NCI-H748 (cell line): ENCODE measurements at regions not wholly inside any gene's neighbourhood (a gene's known extent, or its start where the extent isn't known, plus 50 kb on each side); places are given as distances from the start of the nearest gene placed in this dataset.
"Not testable (repeated sequence)": the region's sequence is repeated elsewhere in the genome, so short reads cannot be mapped to it uniquely, and the experiment has no call there.

Experiments used
- DNase-seq: peaks from one replicate; lab custom pipeline; 2025; ENCODE audit not compliant: unreplicated experiment; lab: John Stamatoyannopoulos, UW

GRCh38 chr9:92242260-92243136 is 51.0 kb downstream of the IARS1 start:
- DNase-seq = peak; percentile 12

GRCh38 chr9:92236915-92237314 is 56.6 kb downstream of the IARS1 start:
- DNase-seq = no peak

- no peak for DNase-seq
Measured at GRCh38 chr9:92236465-92236864, 57.0 kb downstream of the IARS1 start.

GRCh38 chr9:92234514-92234913 is 59.0 kb downstream of the IARS1 start:
- no peak for DNase-seq

GRCh38 chr9:92232190-92232589 is 61.3 kb downstream of the IARS1 start:
- no peak for DNase-seq

GRCh38 chr9:92228628-92229027 is 64.9 kb downstream of the IARS1 start:
- DNase-seq = no peak

GRCh38 chr9:92224177-92224576 is 69.3 kb downstream of the IARS1 start:
- DNase-seq = no peak

GRCh38 chr9:92223758-92224157 is 69.7 kb downstream of the IARS1 start:
- DNase-seq = no peak

- no peak for DNase-seq
Measured at GRCh38 chr9:92208693-92209524, 84.6 kb downstream of the IARS1 start.

GRCh38 chr9:92206488-92206887 is 87.0 kb downstream of the IARS1 start:
- DNase-seq = no peak

GRCh38 chr9:92203887-92204286 is 88.7 kb upstream of the SPTLC1 start:
- DNase-seq = not testable (repeated sequence)

- not testable (repeated sequence) for DNase-seq
Measured at GRCh38 chr9:92198237-92198636, 83.0 kb upstream of the SPTLC1 start.

GRCh38 chr9:92196909-92197308 is 81.7 kb upstream of the SPTLC1 start:
- DNase-seq = no peak

GRCh38 chr9:92196400-92196799 is 81.2 kb upstream of the SPTLC1 start:
- DNase-seq = no peak

GRCh38 chr9:92191801-92192200 is 76.6 kb upstream of the SPTLC1 start:
- DNase-seq = peak; percentile 7

GRCh38 chr9:92190536-92190790 is 75.2 kb upstream of the SPTLC1 start:
- no peak for DNase-seq

- no peak for DNase-seq
Measured at GRCh38 chr9:92189782-92190535, 74.7 kb upstream of the SPTLC1 start.

GRCh38 chr9:92188969-92189781 is 74.0 kb upstream of the SPTLC1 start:
- no peak for DNase-seq

GRCh38 chr9:92187989-92188714 is 72.9 kb upstream of the SPTLC1 start:
- DNase-seq = no peak

- DNase-seq = no peak
Measured at GRCh38 chr9:92187390-92187789, 72.2 kb upstream of the SPTLC1 start.
